Keratinocyte (primary cell): ENCODE measurements at regions not wholly inside any gene's neighbourhood (a gene's known extent, or its start where the extent isn't known, plus 50 kb on each side); places are given as distances from the start of the nearest gene placed in this dataset.

Experiments used
- DNase-seq: peaks from one replicate; pipeline ENCODE4 v3.0.0-alpha.2; 2011; ENCODE audit warnings: low read depth, missing footprints, low spot score
- FAIRE-seq: peaks from 2 replicates; lab custom pipeline; 2011; peaks lifted over from hg19 to GRCh38; lab: Jason Lieb, UNC
- H2AFZ ChIP-seq: 2 replicates; pipeline ENCODE4 v1.6.0; 2012; ENCODE audit warnings: low read length, control low read depth, inconsistent platforms; ENCODE audit not compliant: control insufficient read depth
- H3K27ac ChIP-seq: 2 replicates; pipeline ENCODE4 v1.5.1; 2011; ENCODE audit warnings: low read length; ENCODE audit not compliant: control insufficient read depth, insufficient read depth
- H3K27me3 ChIP-seq: 3 replicates; pipeline ENCODE4 v1.6.0; 2011; ENCODE audit warnings: low read length; ENCODE audit not compliant: control insufficient read depth, insufficient read depth; ENCODE audit errors: extremely low read depth
- H3K36me3 ChIP-seq, 2 experiments: 2 replicates in 1 of 2; 3 replicates in 1 of 2; pipeline ENCODE4 v1.5.1; 2011; ENCODE audit warnings: low read length in 2 of 2, mild to moderate bottlenecking in 1 of 2; ENCODE audit not compliant: control insufficient read depth in 2 of 2, insufficient read depth in 2 of 2; ENCODE audit errors: extremely low read depth in 1 of 2
- H3K4me1 ChIP-seq: 3 replicates; pipeline ENCODE4 v1.5.1; 2011; ENCODE audit warnings: low read length; ENCODE audit not compliant: control insufficient read depth, insufficient read depth; ENCODE audit errors: extremely low read depth
- H3K4me2 ChIP-seq: 3 replicates; pipeline ENCODE4 v1.6.0; 2011; ENCODE audit warnings: low read depth, low read length; ENCODE audit not compliant: control insufficient read depth, insufficient read depth; ENCODE audit errors: extremely low read depth
- H3K4me3 ChIP-seq, 3 experiments: fragments of 200-600 bp in 1 of 3; sonication (generic) in 1 of 3; 2 replicates in 2 of 3; 3 replicates in 1 of 3; pipeline ENCODE4 v1.5.1; 2011 to 2016; ENCODE audit warnings: low read length in 3 of 3, mild to moderate bottlenecking in 3 of 3, control low read depth in 2 of 3, inconsistent platforms in 1 of 3, low read depth in 1 of 3, mixed read lengths in 1 of 3, mixed run types in 1 of 3, moderate library complexity in 1 of 3; ENCODE audit not compliant: control insufficient read depth in 2 of 3, insufficient read depth in 2 of 3; ENCODE audit errors: extremely low read depth in 1 of 3
- H3K79me2 ChIP-seq: 2 replicates; pipeline ENCODE4 v1.6.0; 2012; ENCODE audit warnings: low read length; ENCODE audit not compliant: control insufficient read depth, insufficient read depth
- H3K9ac ChIP-seq: 3 replicates; pipeline ENCODE4 v1.6.0; 2011; ENCODE audit warnings: low read length; ENCODE audit not compliant: control insufficient read depth, insufficient read depth; ENCODE audit errors: extremely low read depth
- H3K9me1 ChIP-seq: 3 replicates; pipeline ENCODE4 v1.6.0; 2011; ENCODE audit warnings: low read length; ENCODE audit not compliant: control insufficient read depth, insufficient read depth; ENCODE audit errors: extremely low read depth
- H3K9me3 ChIP-seq: 2 replicates; pipeline ENCODE4 v1.5.1; 2012; ENCODE audit warnings: low read depth, low read length; ENCODE audit not compliant: control insufficient read depth
- H4K20me1 ChIP-seq: 3 replicates; pipeline ENCODE4 v1.6.0; 2011; ENCODE audit warnings: low read length; ENCODE audit not compliant: control insufficient read depth, insufficient read depth; ENCODE audit errors: extremely low read depth
- CTCF ChIP-seq, 3 experiments: IDR thresholded peaks in 1 of 3; conservative IDR thresholded peaks in 1 of 3; optimal IDR thresholded peaks in 1 of 3; 2 replicates in 2 of 3; 3 replicates in 1 of 3; pipeline versions ENCODE3 to v1.5.1; 2011; ENCODE audit warnings: low read length in 3 of 3, mild to moderate bottlenecking in 3 of 3, moderate library complexity in 2 of 3, control low read depth in 1 of 3, inconsistent platforms in 1 of 3; ENCODE audit not compliant: insufficient read depth in 2 of 3; ENCODE audit errors: extremely low read depth in 1 of 3
- EZH2 ChIP-seq: IDR thresholded peaks from one replicate; pipeline ENCODE4 v1.6.1; 2012; ENCODE audit warnings: inconsistent platforms, mild to moderate bottlenecking, low read length, moderate library complexity
- dilution Hi-C: fragments of 300-500 bp; cut with MboI; formaldehyde crosslinking; loops from one replicate; pipeline ENCODE4 v1.7.0; 2020; ENCODE audit warnings: low sequenced_read_pairs; ENCODE audit not compliant: extremely low pct_ligation_motif_present

GRCh38 chr9:25904701-25905100, 226.5 kb upstream of the TUSC1 start:
- Histone ChIP-seq H3K4me1 (no peaks in the 10 kb centered on the region), H3K27ac (no peak overlapping the region), H3K9ac (no peak overlapping the region), H3K4me3 (no peak overlapping the region), H3K79me2 (no peaks in the 10 kb centered on the region), H2AFZ (no peak overlapping the region), H3K4me2 (no peak overlapping the region), H3K36me3 (no peaks in the 10 kb centered on the region), H4K20me1 (no peaks in the 10 kb centered on the region), H3K9me3 (no peaks in the 10 kb centered on the region), H3K9me1 (no peaks in the 10 kb centered on the region), H3K27me3 (no peaks in the 10 kb centered on the region)
- FAIRE-seq (no peak), DNase-seq (no peak)
- TF ChIP-seq CTCF (optimal IDR thresholded peaks at IDR 0.05 in 1 of 3, IDR thresholded peaks at IDR 0.05 in 1 of 3, conservative IDR thresholded peaks at IDR 0.05 in 1 of 3; ENCODE audit: extremely low read depth in 1 of 3, insufficient read depth in 2 of 3, low read length in 3 of 3) (no peak), EZH2 (no peak)
- dilution Hi-C loops: no loop called here

- no peak overlapping the region for H3K4me3 ChIP-seq
- no peak for FAIRE-seq
- dilution Hi-C loops: no loop called here
Observed at GRCh38 chr9:25891527-25891926, 213.3 kb upstream of the TUSC1 start.

More at GRCh38 chr9:25891527-25891926, 213.3 kb upstream of the TUSC1 start:
- Histone ChIP-seq H3K27ac (no peak overlapping the region), H3K36me3 (no peaks in the 10 kb centered on the region), H3K9ac (no peak overlapping the region), H3K4me1 (no peaks in the 10 kb centered on the region), H3K79me2 (no peaks in the 10 kb centered on the region), H3K27me3 (no peaks in the 10 kb centered on the region), H2AFZ (no peak overlapping the region), H3K9me1 (no peaks in the 10 kb centered on the region), H3K9me3 (no peaks in the 10 kb centered on the region), H3K4me2 (no peak overlapping the region), H4K20me1 (no peaks in the 10 kb centered on the region)
- TF ChIP-seq CTCF (optimal IDR thresholded peaks at IDR 0.05 in 1 of 3, IDR thresholded peaks at IDR 0.05 in 1 of 3, conservative IDR thresholded peaks at IDR 0.05 in 1 of 3; ENCODE audit: extremely low read depth in 1 of 3, insufficient read depth in 2 of 3, low read length in 3 of 3) (no peak), EZH2 (no peak)
- DNase-seq: no peak
